ENCODE measurements at regions not wholly inside any gene's neighbourhood (a gene's known extent, or its start where the extent isn't known, plus 50 kb on each side); places are given as distances from the start of the nearest gene placed in this dataset.

- DNase-seq, result no peak
- H3K36me3 ChIP-seq, result no peaks in the 10 kb centered on the region
- H3K27ac ChIP-seq, result no peak overlapping the region
- peaks cover 80% of the 10 kb centered on the region for H3K27me3 ChIP-seq (ENCODE audit: insufficient read depth, low read depth, severe bottlenecking)
- H3K4me3 ChIP-seq (ENCODE audit: low read depth, low read length), result no peak overlapping the region
- TF ChIP-seq, protein P1, sequence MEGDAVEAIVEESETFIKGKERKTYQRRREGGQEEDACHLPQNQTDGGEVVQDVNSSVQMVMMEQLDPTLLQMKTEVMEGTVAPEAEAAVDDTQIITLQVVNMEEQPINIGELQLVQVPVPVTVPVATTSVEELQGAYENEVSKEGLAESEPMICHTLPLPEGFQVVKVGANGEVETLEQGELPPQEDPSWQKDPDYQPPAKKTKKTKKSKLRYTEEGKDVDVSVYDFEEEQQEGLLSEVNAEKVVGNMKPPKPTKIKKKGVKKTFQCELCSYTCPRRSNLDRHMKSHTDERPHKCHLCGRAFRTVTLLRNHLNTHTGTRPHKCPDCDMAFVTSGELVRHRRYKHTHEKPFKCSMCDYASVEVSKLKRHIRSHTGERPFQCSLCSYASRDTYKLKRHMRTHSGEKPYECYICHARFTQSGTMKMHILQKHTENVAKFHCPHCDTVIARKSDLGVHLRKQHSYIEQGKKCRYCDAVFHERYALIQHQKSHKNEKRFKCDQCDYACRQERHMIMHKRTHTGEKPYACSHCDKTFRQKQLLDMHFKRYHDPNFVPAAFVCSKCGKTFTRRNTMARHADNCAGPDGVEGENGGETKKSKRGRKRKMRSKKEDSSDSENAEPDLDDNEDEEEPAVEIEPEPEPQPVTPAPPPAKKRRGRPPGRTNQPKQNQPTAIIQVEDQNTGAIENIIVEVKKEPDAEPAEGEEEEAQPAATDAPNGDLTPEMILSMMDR (IDR thresholded peaks at IDR 0.05; ENCODE audit: low read depth, low read length), result no peak
- no peaks in the 10 kb centered on the region for H3K9me3 ChIP-seq (ENCODE audit: severe bottlenecking)
Measured at GRCh38 chr2:67686254-67686653, 289.1 kb downstream of the ETAA1 start.

- no peaks in the 10 kb centered on the region for H3K9me3 ChIP-seq (ENCODE audit: severe bottlenecking)
- TF ChIP-seq, protein P1 (IDR thresholded peaks at IDR 0.05; ENCODE audit: low read depth, low read length), result no peak
- no peak for DNase-seq
- no peak overlapping the region for H3K27ac ChIP-seq
- H3K27me3 ChIP-seq (ENCODE audit: insufficient read depth, low read depth, severe bottlenecking), result peaks cover 81% of the 10 kb centered on the region
- no peak overlapping the region for H3K4me3 ChIP-seq (ENCODE audit: low read depth, low read length)
- H3K36me3 ChIP-seq, result no peaks in the 10 kb centered on the region
Measured at GRCh38 chr2:67689186-67689585, 292.1 kb downstream of the ETAA1 start.

DNA sequence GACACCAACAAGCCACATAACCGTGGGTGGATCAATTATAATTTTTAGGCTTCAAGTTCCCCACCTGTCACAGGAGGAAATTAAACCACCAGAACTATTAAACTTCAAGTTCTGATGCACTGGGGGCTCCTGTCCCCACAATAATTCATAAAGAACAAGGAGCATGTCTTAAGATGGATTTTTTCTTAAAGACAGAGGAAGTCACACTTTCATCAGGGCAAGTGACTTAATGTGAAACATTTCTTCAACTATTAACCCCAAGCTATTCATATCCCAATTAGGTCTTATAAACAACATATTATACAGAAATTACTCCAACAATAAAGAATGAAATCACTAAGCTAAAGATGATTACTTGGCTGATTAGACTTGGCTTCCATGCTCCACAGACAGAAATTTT lies 292.5 kb downstream of the ETAA1 start:
- Histone ChIP-seq H3K27me3 (ENCODE audit: insufficient read depth, low read depth, severe bottlenecking) (peaks cover 79% of the 10 kb centered on the region), H3K4me3 (ENCODE audit: low read depth, low read length) (no peak overlapping the region), H3K9me3 (ENCODE audit: severe bottlenecking) (no peaks in the 10 kb centered on the region), H3K27ac (no peak overlapping the region), H3K36me3 (no peaks in the 10 kb centered on the region)
- TF ChIP-seq, protein P1 (IDR thresholded peaks at IDR 0.05; ENCODE audit: low read depth, low read length), result no peak
- DNase-seq, result no peak

DNA sequence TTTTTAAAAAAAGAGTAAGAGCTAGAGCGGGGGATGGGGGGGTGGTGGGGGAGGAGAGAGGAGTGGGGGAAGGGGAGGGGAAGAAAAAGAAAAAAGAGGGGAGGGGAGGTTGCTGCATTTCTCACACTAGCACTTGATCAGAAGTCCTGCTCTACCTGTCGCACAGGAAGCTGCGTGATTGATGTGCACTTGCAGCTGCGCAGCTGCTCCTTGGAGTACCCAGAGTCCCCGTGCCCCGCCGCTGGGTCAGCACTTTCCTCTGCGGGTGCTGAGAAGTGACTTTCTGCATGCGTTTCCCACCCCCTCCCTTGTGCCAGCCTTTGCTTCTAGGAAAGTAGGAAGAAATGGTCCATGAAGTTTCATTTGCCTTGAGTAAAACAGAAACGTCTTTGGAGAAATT lies 297.3 kb downstream of the ETAA1 start:
- no peak for DNase-seq
- TF ChIP-seq, protein P1 (IDR thresholded peaks at IDR 0.05; ENCODE audit: low read depth, low read length), result no peak
- no peak overlapping the region for H3K4me3 ChIP-seq (ENCODE audit: low read depth, low read length)
- no peaks in the 10 kb centered on the region for H3K36me3 ChIP-seq
- H3K27ac ChIP-seq, result no peak overlapping the region
- no peaks in the 10 kb centered on the region for H3K9me3 ChIP-seq (ENCODE audit: severe bottlenecking)
- H3K27me3 ChIP-seq (ENCODE audit: insufficient read depth, low read depth, severe bottlenecking), result peaks cover 57% of the 10 kb centered on the region

DNA sequence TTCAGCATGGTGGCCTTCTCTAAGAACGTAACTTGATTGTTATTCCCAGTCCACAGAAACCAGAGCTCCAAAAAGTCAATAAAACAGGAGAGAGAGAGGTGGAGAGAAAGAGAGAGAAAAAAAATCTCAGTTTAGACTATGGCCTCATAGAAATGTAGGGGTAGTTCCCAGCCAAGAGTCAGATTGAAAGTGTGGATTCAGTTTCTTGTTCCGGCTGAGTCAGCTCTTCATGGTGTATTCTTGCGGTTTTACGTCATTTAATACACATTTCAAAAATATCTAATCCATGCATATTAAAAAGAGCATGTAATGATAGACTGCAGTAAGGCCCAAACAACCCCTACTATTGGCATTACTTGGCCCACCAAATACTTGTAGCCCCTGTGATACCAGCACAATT lies 303.9 kb downstream of the ETAA1 start:
- peaks cover 63% of the 10 kb centered on the region for H3K27me3 ChIP-seq (ENCODE audit: insufficient read depth, low read depth, severe bottlenecking)
- no peak overlapping the region for H3K27ac ChIP-seq
- H3K36me3 ChIP-seq, result no peaks in the 10 kb centered on the region
- TF ChIP-seq, protein P1 (IDR thresholded peaks at IDR 0.05; ENCODE audit: low read depth, low read length), result no peak
- DNase-seq, result no peak
- H3K4me3 ChIP-seq (ENCODE audit: low read depth, low read length), result no peak overlapping the region
- H3K9me3 ChIP-seq (ENCODE audit: severe bottlenecking), result no peaks in the 10 kb centered on the region

- TF ChIP-seq, protein P1 (IDR thresholded peaks at IDR 0.05; ENCODE audit: low read depth, low read length), result no peak
- no peaks in the 10 kb centered on the region for H3K9me3 ChIP-seq (ENCODE audit: severe bottlenecking)
- no peaks in the 10 kb centered on the region for H3K36me3 ChIP-seq
- H3K4me3 ChIP-seq (ENCODE audit: low read depth, low read length), result no peak overlapping the region
- DNase-seq, result no peak
- H3K27ac ChIP-seq, result no peak overlapping the region
- peaks cover 65% of the 10 kb centered on the region for H3K27me3 ChIP-seq (ENCODE audit: insufficient read depth, low read depth, severe bottlenecking)
Measured at GRCh38 chr2:67702284-67702683, 305.2 kb downstream of the ETAA1 start.
